ENCODE measurements at regions not wholly inside any gene's neighbourhood (a gene's known extent, or its start where the extent isn't known, plus 50 kb on each side); places are given as distances from the start of the nearest gene placed in this dataset.
"Not testable (repeated sequence)": the region's sequence is repeated elsewhere in the genome, so short reads cannot be mapped to it uniquely, and the experiment has no call there.

- H3K36me3 Mint-ChIP-seq (ENCODE audit: low read depth) = no peaks in the 10 kb centered on the region
- peaks cover 12% of the 10 kb centered on the region for H3K9me3 Mint-ChIP-seq
- no peak overlapping the region for H3K27ac Mint-ChIP-seq
- H3K27me3 Mint-ChIP-seq (ENCODE audit: low read depth) = peaks cover 37% of the 10 kb centered on the region
- no peak for DNase-seq (ENCODE audit: low spot score)
- intact Hi-C loops (cut with micrococcal nuclease) = no loop called here
- H3K4me3 Mint-ChIP-seq (ENCODE audit: low read depth) = no peak overlapping the region
- H3K4me1 Mint-ChIP-seq (ENCODE audit: low read depth) = peaks cover 15% of the 10 kb centered on the region
Measured at GRCh38 chr14:106662936-106663550, 1136.7 kb downstream of the TMEM121 start.

DNA sequence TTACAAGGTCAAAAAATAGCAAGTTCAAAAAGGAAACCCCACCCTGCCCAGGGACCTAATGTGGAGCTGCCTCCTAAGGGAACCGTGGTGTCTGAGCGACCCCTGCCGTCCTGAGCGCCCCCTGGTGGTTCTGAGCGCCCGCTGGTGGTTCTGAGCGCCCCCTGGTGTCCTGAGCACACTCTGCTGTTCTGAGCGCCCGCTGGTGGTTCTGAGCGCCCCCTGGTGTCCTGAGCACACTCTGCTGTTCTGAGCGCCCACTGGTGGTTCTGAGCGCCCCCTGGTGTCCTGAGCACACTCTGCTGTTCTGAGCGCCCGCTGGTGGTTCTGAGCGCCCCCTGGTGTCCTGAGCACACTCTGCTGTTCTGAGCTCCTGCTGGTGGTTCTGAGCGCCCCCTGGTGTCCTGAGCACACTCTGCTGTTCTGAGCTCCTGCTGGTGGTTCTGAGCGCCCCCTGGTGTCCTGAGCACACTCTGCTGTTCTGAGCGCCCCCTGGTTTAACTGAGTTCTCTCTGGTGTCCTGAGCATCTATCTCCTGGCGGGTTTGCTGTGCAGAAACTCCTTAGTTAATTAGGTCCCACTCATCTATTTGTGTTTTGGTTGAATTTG, 1137.5 kb downstream of the TMEM121 start:
- Mint-ChIP-seq H3K9me3 (peaks cover 12% of the 10 kb centered on the region), H3K27me3 (ENCODE audit: low read depth) (peaks cover 37% of the 10 kb centered on the region), H3K4me1 (ENCODE audit: low read depth) (peaks cover 11% of the 10 kb centered on the region)
- H3K36me3 Mint-ChIP-seq (ENCODE audit: low read depth); intact Hi-C loops (cut with micrococcal nuclease); H3K27ac Mint-ChIP-seq; H3K4me3 Mint-ChIP-seq (ENCODE audit: low read depth): not testable (repeated sequence)
- DNase-seq (ENCODE audit: low spot score) = peak; percentile 74

- Mint-ChIP-seq H3K4me1 (ENCODE audit: low read depth) (peaks cover 11% of the 10 kb centered on the region), H3K27me3 (ENCODE audit: low read depth) (peaks cover 46% of the 10 kb centered on the region), H3K4me3 (ENCODE audit: low read depth) (no peak overlapping the region), H3K9me3 (peaks cover 12% of the 10 kb centered on the region), H3K27ac (no peak overlapping the region), H3K36me3 (ENCODE audit: low read depth) (no peaks in the 10 kb centered on the region)
- DNase-seq (ENCODE audit: low spot score) = no peak
- intact Hi-C loops (cut with micrococcal nuclease) = no loop called here
Measured at GRCh38 chr14:106665814-106666213, 1139.4 kb downstream of the TMEM121 start.

GRCh38 chr14:106666341-106666740, 1140.0 kb downstream of the TMEM121 start:
- Mint-ChIP-seq H3K27ac (no peak overlapping the region), H3K4me1 (ENCODE audit: low read depth) (peaks cover 11% of the 10 kb centered on the region), H3K9me3 (peaks cover 12% of the 10 kb centered on the region), H3K27me3 (ENCODE audit: low read depth) (peaks cover 45% of the 10 kb centered on the region), H3K4me3 (ENCODE audit: low read depth) (no peak overlapping the region), H3K36me3 (ENCODE audit: low read depth) (no peaks in the 10 kb centered on the region)
- no peak for DNase-seq (ENCODE audit: low spot score)
- intact Hi-C loops (cut with micrococcal nuclease) = no loop called here

DNA sequence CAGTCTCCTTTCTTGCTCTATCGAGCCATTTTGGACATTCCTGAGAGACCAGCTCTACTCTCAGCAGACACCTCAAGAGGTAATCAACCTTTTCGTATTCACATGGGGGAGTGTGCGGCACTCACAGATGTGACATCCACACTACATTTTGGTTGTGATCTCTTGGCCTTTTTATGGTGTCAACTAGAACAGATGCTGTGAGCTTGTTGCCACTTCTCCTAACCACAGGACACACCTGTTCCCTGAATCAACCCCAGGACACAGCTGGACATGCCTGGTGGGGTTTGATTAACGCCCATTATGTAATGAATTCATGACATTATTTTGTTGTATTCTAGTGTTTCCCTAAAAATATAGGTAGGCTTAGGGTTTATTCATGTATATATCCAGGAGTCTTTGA, 1143.6 kb downstream of the TMEM121 start:
- no peaks in the 10 kb centered on the region for H3K9me3 Mint-ChIP-seq
- H3K4me1 Mint-ChIP-seq (ENCODE audit: low read depth) = peaks cover 6% of the 10 kb centered on the region
- H3K27me3 Mint-ChIP-seq (ENCODE audit: low read depth) = peaks cover 42% of the 10 kb centered on the region
- intact Hi-C loops (cut with micrococcal nuclease) = no loop called here
- no peak overlapping the region for H3K27ac Mint-ChIP-seq
- no peak overlapping the region for H3K4me3 Mint-ChIP-seq (ENCODE audit: low read depth)
- no peak for DNase-seq (ENCODE audit: low spot score)
- no peaks in the 10 kb centered on the region for H3K36me3 Mint-ChIP-seq (ENCODE audit: low read depth)

DNA sequence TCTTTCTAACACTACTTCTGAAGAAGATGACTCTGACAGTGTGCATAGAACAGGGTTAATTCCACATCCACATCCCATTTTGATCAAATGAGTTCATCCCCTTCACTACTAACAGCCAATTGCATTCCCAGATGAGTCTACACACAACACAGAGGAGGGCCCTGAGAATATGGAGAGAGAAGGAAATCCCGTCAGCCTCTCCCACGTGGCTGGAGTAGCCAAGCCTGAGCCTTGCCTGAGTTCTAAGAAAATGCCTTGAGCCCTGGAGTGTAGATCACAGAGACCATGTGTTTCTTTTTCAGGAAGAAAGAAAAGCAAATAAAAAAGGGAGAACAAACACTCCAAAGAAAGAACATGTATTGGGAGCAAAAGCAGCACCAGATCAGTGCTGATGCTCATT, 1147.7 kb downstream of the TMEM121 start:
- H3K9me3 Mint-ChIP-seq; intact Hi-C loops (cut with micrococcal nuclease); H3K4me3 Mint-ChIP-seq (ENCODE audit: low read depth); DNase-seq (ENCODE audit: low spot score); H3K4me1 Mint-ChIP-seq (ENCODE audit: low read depth); H3K36me3 Mint-ChIP-seq (ENCODE audit: low read depth); H3K27ac Mint-ChIP-seq: not testable (repeated sequence)
- peaks cover 35% of the 10 kb centered on the region for H3K27me3 Mint-ChIP-seq (ENCODE audit: low read depth)

GRCh38 chr14:106674509-106675125, 1148.2 kb downstream of the TMEM121 start:
- H3K4me3 Mint-ChIP-seq (ENCODE audit: low read depth); H3K36me3 Mint-ChIP-seq (ENCODE audit: low read depth); H3K9me3 Mint-ChIP-seq; intact Hi-C loops (cut with micrococcal nuclease); H3K4me1 Mint-ChIP-seq (ENCODE audit: low read depth); H3K27ac Mint-ChIP-seq; DNase-seq (ENCODE audit: low spot score): not testable (repeated sequence)
- H3K27me3 Mint-ChIP-seq (ENCODE audit: low read depth) = peaks cover 34% of the 10 kb centered on the region

DNA sequence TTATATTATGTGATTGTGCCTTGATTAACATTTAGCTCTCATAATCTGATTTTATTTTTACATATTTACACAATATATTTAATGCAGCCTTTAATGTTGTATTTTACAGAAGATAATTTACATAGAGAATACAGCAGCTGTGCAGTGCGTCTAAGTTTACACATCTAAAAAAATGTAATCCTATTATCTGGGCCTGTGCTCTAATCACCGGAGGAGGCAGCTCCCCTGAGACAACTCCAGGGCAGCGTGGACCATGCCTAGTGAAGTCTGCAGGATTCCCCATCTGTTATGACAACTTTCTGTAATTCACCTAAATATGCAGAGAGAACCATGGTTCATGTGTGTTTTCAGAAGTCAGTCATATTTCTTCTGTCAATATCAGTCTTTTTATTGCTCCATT, 1149.3 kb downstream of the TMEM121 start:
- H3K4me1 Mint-ChIP-seq (ENCODE audit: low read depth); H3K4me3 Mint-ChIP-seq (ENCODE audit: low read depth); H3K36me3 Mint-ChIP-seq (ENCODE audit: low read depth); intact Hi-C loops (cut with micrococcal nuclease); H3K27ac Mint-ChIP-seq; DNase-seq (ENCODE audit: low spot score); H3K9me3 Mint-ChIP-seq: not testable (repeated sequence)
- peaks cover 32% of the 10 kb centered on the region for H3K27me3 Mint-ChIP-seq (ENCODE audit: low read depth)

DNA sequence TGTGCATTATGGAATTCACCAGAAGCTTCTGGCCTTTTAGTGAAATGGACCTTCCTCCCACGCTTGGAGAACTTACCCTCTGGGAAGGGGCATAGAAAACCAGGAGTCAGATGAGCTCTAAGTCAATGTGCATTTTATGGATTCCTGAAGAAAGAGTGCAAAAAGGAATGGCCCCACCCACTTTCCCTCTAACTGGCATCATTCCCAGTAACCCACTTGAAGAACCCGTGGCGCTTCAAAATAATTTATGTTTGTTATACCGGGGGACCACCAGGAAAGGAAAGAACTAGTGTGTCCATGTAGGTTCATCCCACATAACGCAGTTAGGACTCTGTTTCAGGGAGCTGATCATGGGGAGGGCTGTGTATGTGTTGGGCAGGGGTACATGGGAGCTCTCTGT, 1153.4 kb downstream of the TMEM121 start:
- Mint-ChIP-seq H3K27me3 (ENCODE audit: low read depth) (peaks cover 41% of the 10 kb centered on the region), H3K4me1 (ENCODE audit: low read depth) (peaks cover 1% of the 10 kb centered on the region), H3K36me3 (ENCODE audit: low read depth) (no peaks in the 10 kb centered on the region), H3K4me3 (ENCODE audit: low read depth) (no peak overlapping the region), H3K27ac (no peak overlapping the region), H3K9me3 (no peaks in the 10 kb centered on the region)
- intact Hi-C loops (cut with micrococcal nuclease) = no loop called here
- DNase-seq (ENCODE audit: low spot score) = no peak

DNA sequence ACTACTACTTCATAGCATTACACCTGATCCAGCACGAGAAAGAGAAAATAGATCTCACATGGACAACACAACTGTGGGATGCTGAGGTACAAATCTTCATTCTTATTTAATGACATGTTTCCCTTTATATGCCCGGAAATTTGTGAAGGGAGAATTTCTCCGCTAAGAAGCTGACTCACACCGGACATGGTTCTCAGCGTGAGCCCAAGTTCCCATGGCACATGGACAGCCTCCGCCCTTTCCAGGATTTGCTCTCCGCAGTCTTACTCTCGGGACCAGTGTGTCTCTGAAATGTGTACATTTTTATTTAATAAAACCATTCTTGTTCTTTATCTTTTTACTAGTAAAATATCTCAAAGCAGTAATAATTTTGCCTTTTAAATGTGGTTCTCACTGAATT, 1154.8 kb downstream of the TMEM121 start:
- intact Hi-C loops (cut with micrococcal nuclease) = no loop called here
- Mint-ChIP-seq H3K27me3 (ENCODE audit: low read depth) (peaks cover 54% of the 10 kb centered on the region), H3K27ac (no peak overlapping the region), H3K9me3 (no peaks in the 10 kb centered on the region), H3K4me3 (ENCODE audit: low read depth) (no peak overlapping the region), H3K4me1 (ENCODE audit: low read depth) (no peaks in the 10 kb centered on the region), H3K36me3 (ENCODE audit: low read depth) (no peaks in the 10 kb centered on the region)
- no peak for DNase-seq (ENCODE audit: low spot score)

DNA sequence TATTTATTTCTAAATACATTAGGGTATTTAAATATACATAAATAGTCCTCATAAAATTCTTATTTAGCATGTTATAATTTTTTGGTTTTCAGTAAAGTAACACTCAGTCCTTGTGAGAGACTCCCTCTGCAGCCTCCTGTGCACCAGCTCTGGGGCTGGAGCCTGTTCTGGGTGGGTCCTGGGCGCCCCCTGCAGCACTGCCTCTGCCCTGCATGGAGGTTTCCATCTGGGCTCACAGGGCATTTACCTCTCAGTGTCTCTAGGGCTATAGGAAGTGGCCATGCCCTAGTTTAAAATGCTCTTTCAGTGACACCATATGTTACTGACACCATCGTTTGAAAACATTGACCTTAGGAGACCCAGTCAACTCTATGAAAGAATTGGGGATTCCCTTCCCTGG, 1155.2 kb downstream of the TMEM121 start:
- no peaks in the 10 kb centered on the region for H3K4me1 Mint-ChIP-seq (ENCODE audit: low read depth)
- H3K9me3 Mint-ChIP-seq = no peaks in the 10 kb centered on the region
- intact Hi-C loops (cut with micrococcal nuclease) = no loop called here
- peaks cover 53% of the 10 kb centered on the region for H3K27me3 Mint-ChIP-seq (ENCODE audit: low read depth)
- no peak for DNase-seq (ENCODE audit: low spot score)
- H3K27ac Mint-ChIP-seq = no peak overlapping the region
- no peaks in the 10 kb centered on the region for H3K36me3 Mint-ChIP-seq (ENCODE audit: low read depth)
- no peak overlapping the region for H3K4me3 Mint-ChIP-seq (ENCODE audit: low read depth)

DNA sequence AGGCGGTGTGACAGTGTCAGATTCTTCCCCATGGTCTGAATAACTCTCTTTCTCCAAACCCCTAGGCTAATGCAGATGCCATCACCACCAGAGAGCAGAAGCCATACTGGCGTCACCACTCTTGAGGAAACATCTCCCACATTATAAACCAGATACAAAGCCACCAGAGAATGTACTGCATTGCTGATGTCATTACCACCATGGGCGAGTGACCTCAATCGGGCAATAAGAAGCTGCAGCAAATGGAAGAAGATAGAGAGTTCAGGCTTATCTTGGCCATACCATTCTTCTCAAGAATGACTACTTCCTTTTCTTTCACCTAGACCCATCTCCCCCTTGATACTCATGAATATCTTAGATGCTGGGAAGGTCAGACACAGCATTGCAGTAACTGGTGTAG, 1157.2 kb downstream of the TMEM121 start:
- no peak for DNase-seq (ENCODE audit: low spot score)
- no peak overlapping the region for H3K4me3 Mint-ChIP-seq (ENCODE audit: low read depth)
- peaks cover 55% of the 10 kb centered on the region for H3K27me3 Mint-ChIP-seq (ENCODE audit: low read depth)
- intact Hi-C loops (cut with micrococcal nuclease) = no loop called here
- H3K27ac Mint-ChIP-seq = no peak overlapping the region
- no peaks in the 10 kb centered on the region for H3K9me3 Mint-ChIP-seq
- H3K36me3 Mint-ChIP-seq (ENCODE audit: low read depth) = no peaks in the 10 kb centered on the region
- H3K4me1 Mint-ChIP-seq (ENCODE audit: low read depth) = no peaks in the 10 kb centered on the region

- DNase-seq (ENCODE audit: low spot score) = no peak
- no peaks in the 10 kb centered on the region for H3K4me1 Mint-ChIP-seq (ENCODE audit: low read depth)
- no peak overlapping the region for H3K27ac Mint-ChIP-seq
- no peaks in the 10 kb centered on the region for H3K9me3 Mint-ChIP-seq
- H3K36me3 Mint-ChIP-seq (ENCODE audit: low read depth) = no peaks in the 10 kb centered on the region
- no peak overlapping the region for H3K4me3 Mint-ChIP-seq (ENCODE audit: low read depth)
- intact Hi-C loops (cut with micrococcal nuclease) = no loop called here
- H3K27me3 Mint-ChIP-seq (ENCODE audit: low read depth) = peaks cover 49% of the 10 kb centered on the region
Measured at GRCh38 chr14:106686533-106686932, 1160.2 kb downstream of the TMEM121 start.

Data from activated T-helper 2 cell treated with anti-CD3 and anti-CD28 coated beads, Interferon-gamma antibody, Interleukin-2, Interleukin-4, amounts not matched to agents 10 μg/mL and 5 μg/mL and 100 μg/mL, durations not matched to agents 14 hours and 24 hours and 36 hours (primary cell).